ENCODE measurements at regions not wholly inside any gene's neighbourhood (a gene's known extent, or its start where the extent isn't known, plus 50 kb on each side); places are given as distances from the start of the nearest gene placed in this dataset.
A peak's percentile ranks its signal among the peaks of the same experiment; 100 is the strongest.

DNA sequence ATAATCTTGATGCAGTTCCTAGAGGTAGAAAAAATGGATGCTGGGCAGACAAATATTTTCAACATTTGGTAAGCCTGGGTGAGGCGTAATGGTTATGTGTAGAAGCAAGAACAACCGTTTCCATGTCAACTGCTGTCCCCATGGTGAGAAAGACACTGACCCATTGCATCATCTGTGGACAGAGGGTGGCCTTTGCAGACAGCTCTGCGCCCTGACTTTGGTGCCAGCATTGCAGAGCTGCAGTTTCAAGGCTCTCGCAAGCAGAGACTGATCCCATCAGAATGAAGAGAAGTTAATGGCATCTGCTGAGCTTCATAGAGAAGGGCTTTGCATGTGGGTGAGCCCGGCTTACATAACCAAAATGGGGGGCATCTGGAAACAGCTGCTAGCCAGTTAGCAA, 179.0 kb upstream of the ADRA1B start:
- Histone ChIP-seq H3K27me3 (no peaks in the 10 kb centered on the region), H3K9me3 (no peaks in the 10 kb centered on the region), H3K4me1 (peaks cover 0 to 11% (median 0%) of the 10 kb centered on the region in 9 donors), H3K4me3 (no peak overlapping the region), H3K36me3 (no peaks in the 10 kb centered on the region), H3K27ac (no peak overlapping the region)
- intact Hi-C loops (cut with DNase I): no loop called here
- TF ChIP-seq, protein P1, sequence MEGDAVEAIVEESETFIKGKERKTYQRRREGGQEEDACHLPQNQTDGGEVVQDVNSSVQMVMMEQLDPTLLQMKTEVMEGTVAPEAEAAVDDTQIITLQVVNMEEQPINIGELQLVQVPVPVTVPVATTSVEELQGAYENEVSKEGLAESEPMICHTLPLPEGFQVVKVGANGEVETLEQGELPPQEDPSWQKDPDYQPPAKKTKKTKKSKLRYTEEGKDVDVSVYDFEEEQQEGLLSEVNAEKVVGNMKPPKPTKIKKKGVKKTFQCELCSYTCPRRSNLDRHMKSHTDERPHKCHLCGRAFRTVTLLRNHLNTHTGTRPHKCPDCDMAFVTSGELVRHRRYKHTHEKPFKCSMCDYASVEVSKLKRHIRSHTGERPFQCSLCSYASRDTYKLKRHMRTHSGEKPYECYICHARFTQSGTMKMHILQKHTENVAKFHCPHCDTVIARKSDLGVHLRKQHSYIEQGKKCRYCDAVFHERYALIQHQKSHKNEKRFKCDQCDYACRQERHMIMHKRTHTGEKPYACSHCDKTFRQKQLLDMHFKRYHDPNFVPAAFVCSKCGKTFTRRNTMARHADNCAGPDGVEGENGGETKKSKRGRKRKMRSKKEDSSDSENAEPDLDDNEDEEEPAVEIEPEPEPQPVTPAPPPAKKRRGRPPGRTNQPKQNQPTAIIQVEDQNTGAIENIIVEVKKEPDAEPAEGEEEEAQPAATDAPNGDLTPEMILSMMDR (IDR thresholded peaks at IDR 0.05): no peak
- ATAC-seq (peak in 5 of 8 donors; percentile 24 to 63 (median 35)), DNase-seq (no peak)
- WGBS, 2 donors: 76 to 78% methylated on average over 5 of the region's 5 CpGs

DNA sequence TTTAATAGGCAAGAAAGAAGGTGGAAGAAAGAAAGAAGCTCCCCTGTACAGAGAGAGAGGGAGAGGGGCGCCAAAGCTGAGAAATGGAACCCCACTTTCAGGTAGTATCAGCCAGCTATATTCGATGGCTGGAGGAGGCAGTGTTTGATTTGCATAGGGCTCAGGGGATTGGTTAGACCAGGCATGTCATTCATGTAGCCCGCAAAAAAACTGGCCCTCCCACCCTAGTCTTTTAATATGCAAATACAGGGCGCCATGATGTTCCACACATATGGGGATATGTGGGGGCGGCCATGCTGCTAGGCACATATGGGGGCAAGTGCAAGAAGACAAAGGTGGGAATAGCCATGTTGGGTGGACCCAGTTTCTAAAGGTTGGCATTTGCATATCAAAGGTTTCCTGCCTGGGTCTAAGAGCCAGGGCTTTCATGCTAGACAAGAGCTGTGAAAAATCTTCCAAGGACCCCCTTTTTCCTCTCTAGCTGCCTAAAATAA, 174.4 kb upstream of the ADRA1B start:
- TF ChIP-seq, protein P1 (IDR thresholded peaks at IDR 0.05): no peak
- ATAC-seq (no peak), DNase-seq (no peak)
- Histone ChIP-seq H3K4me1 (peaks cover 0 to 4% (median 0%) of the 10 kb centered on the region in 9 donors), H3K27me3 (no peaks in the 10 kb centered on the region), H3K36me3 (no peaks in the 10 kb centered on the region), H3K9me3 (peaks cover 0 to 14% (median 0%) of the 10 kb centered on the region in 11 donors), H3K27ac (no peak overlapping the region), H3K4me3 (no peak overlapping the region)
- 81 to 91% methylated on average over 5 of the region's 5 CpGs for WGBS, 2 donors
- intact Hi-C loops (cut with DNase I): no loop called here

DNA sequence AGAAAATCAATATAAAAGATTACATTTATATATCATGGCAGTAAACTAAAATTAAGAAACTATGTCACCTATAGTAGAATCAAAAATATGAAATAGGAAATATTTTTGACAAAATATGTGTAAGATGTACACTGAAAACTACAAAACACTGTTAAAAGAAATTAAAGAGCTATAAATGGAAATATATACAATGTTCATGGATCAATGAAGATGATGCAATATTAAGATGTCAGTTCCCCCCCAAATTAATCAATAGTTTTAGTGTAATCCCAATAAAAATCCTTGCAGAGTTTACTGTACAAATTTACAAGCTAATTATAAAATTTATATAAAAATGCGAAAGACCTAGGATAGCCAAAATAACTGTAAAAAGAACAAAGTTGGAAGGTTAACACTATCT, 173.0 kb upstream of the ADRA1B start:
- H3K27me3 ChIP-seq: no peaks in the 10 kb centered on the region
- H3K9me3 ChIP-seq: peaks cover 0 to 14% (median 0%) of the 10 kb centered on the region in 11 donors
- TF ChIP-seq, protein P1 (IDR thresholded peaks at IDR 0.05): no peak
- DNase-seq: no peak
- no peak overlapping the region for H3K4me3 ChIP-seq
- H3K4me1 ChIP-seq: no peaks in the 10 kb centered on the region
- no peak overlapping the region for H3K27ac ChIP-seq
- intact Hi-C loops (cut with DNase I): no loop called here
- 97 to 100% methylated on average over 1 of the region's 1 CpG for WGBS, 2 donors
- ATAC-seq: no peak
- no peaks in the 10 kb centered on the region for H3K36me3 ChIP-seq

DNA sequence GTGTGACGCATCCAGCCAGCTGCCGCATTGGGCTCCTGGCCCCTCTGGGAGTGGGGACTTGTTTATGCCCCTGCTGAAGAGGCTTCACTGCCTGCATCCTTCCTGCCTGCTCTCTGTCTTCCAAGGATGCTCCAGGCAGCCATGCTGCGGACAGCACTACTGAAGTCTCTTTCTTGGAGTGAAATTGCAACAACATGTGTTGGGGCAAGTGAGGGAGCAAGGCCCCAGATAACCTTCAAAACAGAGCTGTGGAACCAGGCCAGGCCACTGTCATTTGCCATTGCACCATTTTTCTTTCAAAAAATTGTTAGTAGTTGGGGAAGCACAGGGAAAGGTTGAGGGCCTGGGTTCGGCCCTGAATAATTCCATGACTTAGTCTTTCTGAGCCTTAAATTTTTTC, 169.6 kb upstream of the ADRA1B start:
- H3K27me3 ChIP-seq: no peaks in the 10 kb centered on the region
- ATAC-seq (no peak), DNase-seq (no peak)
- H3K9me3 ChIP-seq: peaks cover 0 to 20% (median 6%) of the 10 kb centered on the region in 11 donors
- H3K4me3 ChIP-seq: no peak overlapping the region
- TF ChIP-seq, protein P1 (IDR thresholded peaks at IDR 0.05): no peak
- 88 to 91% methylated on average over 4 of the region's 4 CpGs for WGBS, 2 donors
- no peaks in the 10 kb centered on the region for H3K36me3 ChIP-seq
- no peaks in the 10 kb centered on the region for H3K4me1 ChIP-seq
- intact Hi-C loops (cut with DNase I): no loop called here
- H3K27ac ChIP-seq: no peak overlapping the region

All from heart right ventricle (tissue), 16 donors.